Lower leg skin (tissue), 3 donors: ENCODE measurements at regions not wholly inside any gene's neighbourhood (a gene's known extent, or its start where the extent isn't known, plus 50 kb on each side); places are given as distances from the start of the nearest gene placed in this dataset.

Experiments
- CTCF ChIP-seq, 3 donors: fragments of 450-650 bp; IDR thresholded peaks; one replicate each; pipeline ENCODE4 v1.5.1; 2016; ENCODE audit warnings: antibody characterized with exemption in 3 of 3, mild to moderate bottlenecking in 3 of 3, moderate library complexity in 2 of 3
- POLR2A ChIP-seq, 2 donors: fragments of 450-650 bp; IDR thresholded peaks; one replicate each; pipeline ENCODE4 v1.6.1; 2016 to 2017; ENCODE audit warnings: antibody characterized with exemption in 2 of 2, mild to moderate bottlenecking in 1 of 2, moderate library complexity in 1 of 2

GRCh38 chr6:113723182-113723581 is 134.0 kb upstream of the MARCKS start:
- TF ChIP-seq CTCF (IDR thresholded peaks at IDR 0.05) (no peak), POLR2A (IDR thresholded peaks at IDR 0.05) (no peak)
